ENCODE measurements at regions not wholly inside any gene's neighbourhood (a gene's known extent, or its start where the extent isn't known, plus 50 kb on each side); places are given as distances from the start of the nearest gene placed in this dataset.

- TF ChIP-seq TAF1 (IDR thresholded peaks at IDR 0.05; ENCODE audit: low read depth, low read length) = no peak
- TF ChIP-seq POLR2A (IDR thresholded peaks at IDR 0.05; ENCODE audit: control extremely low read depth in 1 of 2, low read depth in 2 of 2, low read length in 2 of 2) = no peak
- TF ChIP-seq JUND (IDR thresholded peaks at IDR 0.05; ENCODE audit: low read length) = no peak
- no peak for TF ChIP-seq CREB1 (IDR thresholded peaks at IDR 0.05)
- TF ChIP-seq USF2 (IDR thresholded peaks at IDR 0.05; ENCODE audit: low read length) = no peak
- TF ChIP-seq ZNF274 (IDR thresholded peaks at IDR 0.05; ENCODE audit: borderline replicate concordance, extremely low read depth, low read length) = no peak
- no peak for TF ChIP-seq CTCF (IDR thresholded peaks at IDR 0.05; ENCODE audit: control extremely low read depth in 1 of 3, insufficient read depth in 1 of 3, low read depth in 1 of 3, low read length in 3 of 3)
- TF ChIP-seq CEBPB (IDR thresholded peaks at IDR 0.05; ENCODE audit: low read depth, low read length) = no peak
- TF ChIP-seq HDAC6 (IDR thresholded peaks at IDR 0.05; ENCODE audit: low read depth, low read length) = no peak
- TF ChIP-seq SAP30 (IDR thresholded peaks at IDR 0.05; ENCODE audit: insufficient read depth, insufficient replicate concordance, low read length) = no peak
- no peak for TF ChIP-seq TBP (IDR thresholded peaks at IDR 0.05; ENCODE audit: low read depth, low read length)
- TF ChIP-seq EGR1 (IDR thresholded peaks at IDR 0.05; ENCODE audit: borderline replicate concordance, low read depth, low read length) = no peak
- no peak for TF ChIP-seq CHD7 (IDR thresholded peaks at IDR 0.05; ENCODE audit: insufficient replicate concordance, low read length)
Observed at GRCh38 chr7:94241402-94241925, 153.2 kb upstream of the COL1A2 start.

Data from H1 (cell line).